Breast epithelium (tissue), 3 donors: ENCODE measurements at regions not wholly inside any gene's neighbourhood (a gene's known extent, or its start where the extent isn't known, plus 50 kb on each side); places are given as distances from the start of the nearest gene placed in this dataset.

ENCODE experiments used
- CTCF ChIP-seq, 3 donors: fragments of 450-650 bp; IDR thresholded peaks; one replicate each; pipeline ENCODE4 v1.5.1; 2016 to 2017; ENCODE audit warnings: antibody characterized with exemption in 3 of 3, mild to moderate bottlenecking in 3 of 3, moderate library complexity in 3 of 3
- POLR2A ChIP-seq: fragments of 450-650 bp; IDR thresholded peaks from one replicate; pipeline ENCODE4 v1.6.1; 2016; ENCODE audit warnings: antibody characterized with exemption, mild to moderate bottlenecking, moderate library complexity
- POLR2AphosphoS5 ChIP-seq, 3 donors: sonication (generic); formaldehyde crosslinking; IDR thresholded peaks; one replicate each; pipeline ENCODE4 v1.6.1; 2017; ENCODE audit warnings: antibody characterized with exemption in 3 of 3

DNA sequence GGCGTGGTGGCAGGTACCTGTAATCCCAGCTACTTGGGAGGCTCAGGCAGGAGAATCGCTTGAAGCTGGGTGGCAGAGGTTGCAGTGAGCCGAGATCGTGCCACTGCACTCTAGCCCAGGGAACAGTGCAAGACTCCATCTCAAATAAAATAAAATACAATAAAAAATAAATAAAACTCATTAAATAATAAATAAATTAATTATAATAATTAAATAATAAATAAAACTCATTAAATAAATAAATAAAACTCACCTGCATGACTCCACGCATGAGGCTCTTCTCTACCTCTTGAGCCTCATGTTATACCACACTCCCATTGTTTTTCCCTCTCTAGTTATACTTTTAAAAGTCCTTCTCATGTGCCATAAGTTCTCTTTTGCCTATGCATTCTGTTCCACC lies 995.4 kb downstream of the MAT2B start:
- TF ChIP-seq CTCF (IDR thresholded peaks at IDR 0.05) (no peak), POLR2AphosphoS5 (IDR thresholded peaks at IDR 0.05) (no peak), POLR2A (no peak)
